DOHH2 (cell line): ENCODE measurements at regions not wholly inside any gene's neighbourhood (a gene's known extent, or its start where the extent isn't known, plus 50 kb on each side); places are given as distances from the start of the nearest gene placed in this dataset.

Experiments
- H3F3A ChIP-seq: fragments of 200-600 bp; sonication (generic), shearing (Covaris generic); 2 replicates; pipeline ENCODE4 v1.6.0; 2016; ENCODE audit warnings: antibody characterized with exemption, mild to moderate bottlenecking; ENCODE audit not compliant: control insufficient read depth, insufficient read depth
- H3K27ac ChIP-seq: fragments of 200-600 bp; sonication (generic); 2 replicates; pipeline ENCODE4 v1.5.1; 2014; ENCODE audit warnings: low read depth, mild to moderate bottlenecking, low read length, moderate library complexity
- H3K27me3 ChIP-seq: fragments of 200-600 bp; sonication (generic); 2 replicates; pipeline ENCODE4 v1.6.1; 2014; ENCODE audit warnings: mild to moderate bottlenecking, low read length, mixed read lengths; ENCODE audit not compliant: control insufficient read depth
- H3K36me3 ChIP-seq: fragments of 200-600 bp; sonication (generic); 2 replicates; pipeline ENCODE4 v1.6.1; 2014; ENCODE audit warnings: mild to moderate bottlenecking, low read length, moderate library complexity, mixed read lengths; ENCODE audit not compliant: control insufficient read depth
- H3K4me1 ChIP-seq: fragments of 200-600 bp; sonication (generic); 2 replicates; pipeline ENCODE4 v1.6.1; 2014; ENCODE audit warnings: mild to moderate bottlenecking, low read length, mixed read lengths; ENCODE audit not compliant: control insufficient read depth
- H3K4me2 ChIP-seq: fragments of 200-600 bp; sonication (generic); 2 replicates; pipeline ENCODE4 v1.6.0; 2014; ENCODE audit warnings: mild to moderate bottlenecking, low read length, moderate library complexity
- H3K4me3 ChIP-seq: fragments of 200-600 bp; sonication (generic); 2 replicates; pipeline ENCODE4 v1.5.1; 2014; ENCODE audit warnings: mild to moderate bottlenecking, low read length, mixed read lengths
- H3K79me2 ChIP-seq: fragments of 200-600 bp; sonication (generic); 2 replicates; pipeline ENCODE4 v1.6.1; 2014; ENCODE audit warnings: mild to moderate bottlenecking, low read length, mixed read lengths; ENCODE audit not compliant: control insufficient read depth
- H3K9me2 ChIP-seq: fragments of 200-600 bp; sonication (generic); replicated peaks from 2 replicates; pipeline ENCODE4 v1.6.1; 2014; ENCODE audit warnings: mild to moderate bottlenecking, low read length, mixed read lengths; ENCODE audit not compliant: control insufficient read depth
- H3K9me3 ChIP-seq: fragments of 200-600 bp; sonication (generic); 2 replicates; pipeline ENCODE4 v1.6.1; 2014; ENCODE audit warnings: antibody characterized with exemption, low read length, mixed read lengths; ENCODE audit not compliant: control insufficient read depth, insufficient read depth
- H4K20me1 ChIP-seq: fragments of 200-600 bp; sonication (generic); 2 replicates; pipeline ENCODE4 v1.6.0; 2014; ENCODE audit warnings: low read depth, mild to moderate bottlenecking, antibody characterized with exemption, low read length, moderate library complexity; ENCODE audit not compliant: control insufficient read depth, insufficient read depth
- CTCF ChIP-seq: fragments of 200-600 bp; sonication (generic); IDR thresholded peaks from one replicate; pipeline ENCODE4 v1.5.1; 2014; ENCODE audit warnings: antibody characterized with exemption, mild to moderate bottlenecking, low read depth, low read length; ENCODE audit not compliant: poor library complexity, severe bottlenecking
- EZH2phosphoT487 ChIP-seq: fragments of 200-600 bp; sonication (generic); IDR thresholded peaks from 2 replicates; pipeline ENCODE4 v1.6.1; 2017; ENCODE audit warnings: borderline replicate concordance, mild to moderate bottlenecking, antibody characterized with exemption, low read length, moderate library complexity, mixed read lengths

GRCh38 chr3:189551007-189551406, 80.2 kb upstream of the TP63 start:
- Histone ChIP-seq H3K27me3 (no peaks in the 10 kb centered on the region), H3K4me3 (no peak overlapping the region), H3K4me2 (no peak overlapping the region), H3K4me1 (no peaks in the 10 kb centered on the region), H3K27ac (no peak overlapping the region), H3F3A (no peaks in the 10 kb centered on the region), H3K79me2 (no peaks in the 10 kb centered on the region), H3K9me3 (no peaks in the 10 kb centered on the region), H3K9me2 (no peaks in the 10 kb centered on the region), H4K20me1 (no peaks in the 10 kb centered on the region), H3K36me3 (no peaks in the 10 kb centered on the region)
- TF ChIP-seq CTCF (no peak), EZH2phosphoT487 (no peak)

GRCh38 chr3:189554868-189555557, 76.2 kb upstream of the TP63 start:
- TF ChIP-seq CTCF (no peak), EZH2phosphoT487 (no peak)
- no peak overlapping the region for H3K4me2 ChIP-seq
- no peaks in the 10 kb centered on the region for H3F3A ChIP-seq
- H3K9me3 ChIP-seq = no peaks in the 10 kb centered on the region
- H3K4me1 ChIP-seq = no peaks in the 10 kb centered on the region
- H3K27ac ChIP-seq = no peak overlapping the region
- H4K20me1 ChIP-seq = no peaks in the 10 kb centered on the region
- no peak overlapping the region for H3K4me3 ChIP-seq
- H3K27me3 ChIP-seq = no peaks in the 10 kb centered on the region
- no peaks in the 10 kb centered on the region for H3K9me2 ChIP-seq
- no peaks in the 10 kb centered on the region for H3K36me3 ChIP-seq
- H3K79me2 ChIP-seq = no peaks in the 10 kb centered on the region

DNA sequence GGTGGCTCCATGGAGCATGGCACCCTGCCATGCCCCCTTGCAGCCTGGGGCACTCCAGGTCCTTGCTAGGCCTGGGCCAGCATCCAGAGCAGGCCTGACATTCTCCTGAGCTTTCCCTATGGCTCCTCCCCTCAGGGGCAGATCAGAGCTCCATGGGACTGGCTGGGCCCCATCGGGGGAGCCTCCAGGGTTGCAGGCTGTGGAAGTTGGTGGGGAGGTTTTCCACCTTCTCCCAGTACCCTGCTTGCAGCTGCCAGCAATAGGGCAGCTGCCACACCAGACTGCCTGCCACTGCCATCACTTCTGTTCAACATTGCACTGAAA, 75.7 kb upstream of the TP63 start:
- no peaks in the 10 kb centered on the region for H4K20me1 ChIP-seq
- no peak overlapping the region for H3K4me3 ChIP-seq
- H3K4me2 ChIP-seq = no peak overlapping the region
- H3K79me2 ChIP-seq = no peaks in the 10 kb centered on the region
- no peaks in the 10 kb centered on the region for H3K4me1 ChIP-seq
- no peak overlapping the region for H3K27ac ChIP-seq
- TF ChIP-seq CTCF (no peak), EZH2phosphoT487 (no peak)
- no peaks in the 10 kb centered on the region for H3F3A ChIP-seq
- H3K36me3 ChIP-seq = no peaks in the 10 kb centered on the region
- no peaks in the 10 kb centered on the region for H3K9me2 ChIP-seq
- no peaks in the 10 kb centered on the region for H3K27me3 ChIP-seq
- H3K9me3 ChIP-seq = no peaks in the 10 kb centered on the region
